ENCODE measurements at regions not wholly inside any gene's neighbourhood (a gene's known extent, or its start where the extent isn't known, plus 50 kb on each side); places are given as distances from the start of the nearest gene placed in this dataset.

DNA sequence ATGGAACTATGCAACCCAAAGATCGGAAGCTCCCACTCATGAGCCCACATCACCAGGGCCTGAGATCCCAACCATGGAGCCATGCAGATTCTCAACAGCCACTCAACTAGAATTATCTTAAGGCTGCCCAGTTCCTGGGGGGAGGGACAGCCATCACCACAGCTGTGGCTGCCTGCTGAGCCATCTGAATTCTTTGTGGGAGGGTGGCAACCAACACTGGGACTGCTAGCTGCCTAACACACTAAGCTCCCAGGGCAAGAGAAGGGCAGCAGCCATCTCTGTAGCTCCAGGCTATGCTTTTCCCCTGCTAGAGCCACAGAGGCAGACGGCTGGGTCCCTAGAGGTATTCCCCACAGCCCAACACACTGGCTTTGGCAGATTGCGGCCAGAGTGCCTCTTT, 251.3 kb upstream of the GRAMD2B start:
- DNase-seq (ENCODE audit: low spot score), result no peak
- FAIRE-seq, result no peak

DNA sequence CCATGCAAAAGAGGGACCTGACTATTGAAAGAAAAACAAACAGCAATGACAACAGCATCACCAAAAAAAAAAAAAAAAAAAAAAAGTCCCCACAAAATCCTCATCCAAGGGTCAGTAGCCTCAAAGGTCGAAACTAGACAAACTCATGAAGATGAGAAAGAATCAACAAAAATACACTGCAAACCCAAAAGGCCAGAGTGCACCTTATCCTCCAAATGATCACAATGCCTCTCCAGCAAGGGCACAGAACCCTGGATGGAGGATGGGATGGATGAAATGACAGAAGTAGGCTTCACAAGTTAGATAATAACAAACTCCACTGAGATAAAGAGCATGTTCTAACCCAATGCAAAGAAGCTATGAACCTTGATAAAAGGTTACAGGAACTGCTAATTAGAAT, 250.4 kb upstream of the GRAMD2B start:
- FAIRE-seq, result no peak

DNA sequence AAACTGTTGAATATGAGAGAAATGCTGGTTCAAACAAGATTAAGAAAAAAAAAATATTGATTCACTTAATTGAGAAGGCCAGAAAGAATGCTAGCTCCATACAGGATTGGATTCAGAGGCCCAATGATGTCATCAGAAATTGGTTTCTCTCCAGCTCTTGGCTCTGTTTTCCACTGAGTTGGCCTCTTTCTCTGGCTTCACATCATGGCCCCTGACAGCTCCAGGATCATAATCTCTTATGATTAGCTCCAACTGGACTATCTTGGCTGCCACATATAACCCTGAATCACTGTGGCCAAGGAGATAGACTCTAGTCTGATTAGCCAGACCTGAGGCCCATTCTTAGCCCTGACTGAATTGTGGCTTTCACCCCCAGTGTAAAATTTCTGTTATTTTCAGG, 244.7 kb upstream of the GRAMD2B start:
- FAIRE-seq (no peak), DNase-seq (ENCODE audit: low spot score) (no peak)

More for the DNA sequence above, 250.4 kb upstream of the GRAMD2B start:
- DNase-seq (ENCODE audit: low spot score), result no peak

DNA sequence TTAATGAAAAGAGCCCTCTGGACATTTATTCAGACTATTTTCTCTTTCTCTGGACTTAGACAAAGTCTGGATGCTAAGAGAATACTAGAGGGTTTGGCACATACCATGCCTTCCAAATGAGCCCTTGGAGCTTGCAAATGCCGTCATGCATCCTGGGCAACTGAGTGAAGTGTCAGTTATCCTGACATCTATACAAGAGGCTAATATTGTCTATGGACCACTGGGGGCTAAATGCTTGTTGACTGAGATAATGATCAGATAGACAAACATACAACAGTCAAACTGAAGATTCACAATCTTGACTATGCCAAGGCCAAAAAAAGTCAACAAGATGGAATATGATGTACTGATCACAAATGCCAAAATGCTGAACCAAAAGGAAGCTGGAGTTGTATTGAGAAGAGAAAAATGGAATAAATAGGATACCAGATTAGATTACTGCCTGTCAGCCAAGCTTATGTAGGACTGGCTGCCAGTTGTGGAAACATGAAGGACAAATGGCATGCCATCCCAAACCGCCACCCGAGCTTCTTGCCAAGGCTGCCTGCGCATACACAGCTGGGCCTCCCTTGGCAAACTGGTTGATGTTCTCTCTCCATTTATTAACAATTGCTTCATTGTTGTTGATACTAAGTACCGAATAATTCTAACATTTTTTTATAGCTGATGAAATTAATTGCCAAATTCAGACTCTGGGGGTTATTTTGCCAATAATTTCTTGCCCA, 240.1 kb upstream of the GRAMD2B start:
- DNase-seq (ENCODE audit: low spot score) (no peak), FAIRE-seq (no peak)

DNA sequence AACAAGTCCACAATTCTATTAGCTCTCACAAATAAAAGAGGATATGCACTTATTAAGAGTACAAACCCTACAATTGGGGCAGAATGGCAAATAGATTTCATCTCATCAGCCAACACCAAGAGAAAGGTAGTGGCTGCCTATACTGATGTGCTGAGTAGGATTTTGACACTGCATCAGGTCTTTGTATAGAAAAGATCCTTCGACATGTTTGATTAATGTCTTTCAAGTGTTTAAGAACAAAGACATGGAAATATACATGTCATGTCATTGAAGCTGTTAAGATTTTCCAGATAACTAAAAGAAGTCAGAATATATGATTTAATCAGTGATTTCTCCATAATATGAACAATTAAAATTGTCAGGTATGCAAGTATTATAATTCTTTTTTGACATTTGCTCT, 238.7 kb upstream of the GRAMD2B start:
- FAIRE-seq, result no peak
- no peak for DNase-seq (ENCODE audit: low spot score)

DNA sequence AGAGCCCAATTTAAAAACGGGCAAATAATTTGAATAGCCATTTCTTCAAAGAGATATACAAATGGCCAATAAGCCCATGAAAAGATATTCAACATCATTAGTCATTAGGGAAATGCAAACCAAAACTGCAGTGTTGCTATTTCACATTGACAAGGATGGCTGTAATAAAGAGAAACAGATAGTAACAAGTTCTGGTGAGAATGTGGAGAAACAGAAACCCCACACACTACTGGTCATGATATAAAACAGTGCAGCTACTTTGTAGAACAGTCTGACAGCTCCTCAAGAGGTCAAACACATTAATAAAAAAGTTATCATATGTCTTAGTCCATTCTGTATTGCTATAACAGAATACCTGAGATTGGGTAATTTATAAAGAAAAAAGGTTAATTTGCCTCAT, 237.0 kb upstream of the GRAMD2B start:
- DNase-seq (ENCODE audit: low spot score), result no peak
- no peak for FAIRE-seq

DNA sequence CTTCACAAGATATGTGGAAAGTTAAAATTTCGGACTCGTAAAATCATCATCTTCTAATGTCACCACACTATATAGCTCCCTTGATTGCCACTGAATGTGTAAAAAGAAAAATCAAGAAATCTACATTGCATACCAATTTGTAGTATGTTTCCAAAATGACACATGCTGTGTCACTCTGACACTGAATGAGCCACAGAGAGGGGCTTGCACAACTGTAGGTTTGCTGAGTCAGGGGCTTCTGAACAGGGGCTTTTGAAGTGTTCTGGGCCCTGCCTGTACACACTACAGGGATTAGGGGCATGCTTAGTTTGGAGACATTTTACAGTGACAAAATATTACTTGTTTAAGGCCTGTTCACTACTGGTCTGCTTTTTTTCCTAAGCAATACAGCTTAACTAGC, 234.4 kb upstream of the GRAMD2B start:
- DNase-seq (ENCODE audit: low spot score) (no peak), FAIRE-seq (no peak)

DNA sequence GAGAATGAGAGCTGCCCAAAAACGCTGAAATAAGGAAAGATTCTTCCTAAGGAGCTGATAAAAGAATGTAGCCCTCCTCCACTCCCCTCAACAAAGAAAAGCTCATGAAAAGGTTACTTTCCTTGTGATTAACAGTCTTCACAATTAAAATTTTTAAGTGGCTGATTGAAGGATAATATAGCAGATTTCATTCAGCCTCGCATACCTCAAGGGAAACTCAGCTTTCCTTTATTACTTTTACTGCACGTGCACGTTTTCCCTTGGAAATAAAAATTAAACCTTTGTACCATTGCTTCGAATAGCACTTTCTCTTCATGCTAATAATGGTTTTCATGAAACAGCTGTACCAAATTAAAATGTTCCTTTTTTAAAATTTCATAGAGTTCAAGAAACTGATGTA, 234.0 kb upstream of the GRAMD2B start:
- no peak for FAIRE-seq
- DNase-seq (ENCODE audit: low spot score), result no peak

DNA sequence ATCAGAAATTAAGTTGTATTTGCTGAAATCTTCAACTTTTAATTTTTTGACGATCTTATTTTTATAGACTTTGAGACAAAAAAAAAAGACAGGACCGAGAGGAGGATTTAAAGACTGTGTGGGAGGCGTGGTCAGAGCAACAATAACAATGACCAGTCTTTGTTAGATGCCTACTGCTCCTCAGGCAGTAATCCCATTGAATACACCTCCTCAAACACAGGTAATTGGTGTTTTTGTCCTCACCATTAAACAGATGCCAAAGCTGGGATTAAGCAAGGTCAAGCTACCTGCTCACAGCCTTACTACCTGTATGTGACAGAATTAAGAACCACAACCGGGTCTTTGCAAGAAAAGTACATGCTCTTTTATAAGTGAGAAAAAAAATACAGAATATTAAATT, 233.3 kb upstream of the GRAMD2B start:
- FAIRE-seq, result no peak
- DNase-seq (ENCODE audit: low spot score), result no peak

DNA sequence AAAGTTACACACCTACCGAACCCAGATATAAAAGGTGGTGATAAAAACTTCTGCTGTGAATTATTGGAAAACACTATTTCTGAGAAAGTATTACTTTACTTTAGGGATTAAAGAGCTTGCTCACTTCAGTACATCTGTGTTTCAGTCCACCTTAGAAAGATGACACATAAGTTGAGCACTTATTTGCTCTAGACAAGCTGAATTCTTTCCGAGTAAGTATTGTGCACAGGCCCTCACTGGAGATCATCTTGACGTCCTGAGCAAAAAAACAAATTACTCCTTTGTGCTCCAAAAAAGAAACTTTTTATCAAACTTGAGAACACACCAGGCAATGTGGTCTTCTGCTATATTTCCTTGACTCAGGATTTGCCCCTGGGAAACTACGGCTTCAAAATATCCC, 231.0 kb upstream of the GRAMD2B start:
- DNase-seq (ENCODE audit: low spot score) (no peak), FAIRE-seq (no peak)

DNA sequence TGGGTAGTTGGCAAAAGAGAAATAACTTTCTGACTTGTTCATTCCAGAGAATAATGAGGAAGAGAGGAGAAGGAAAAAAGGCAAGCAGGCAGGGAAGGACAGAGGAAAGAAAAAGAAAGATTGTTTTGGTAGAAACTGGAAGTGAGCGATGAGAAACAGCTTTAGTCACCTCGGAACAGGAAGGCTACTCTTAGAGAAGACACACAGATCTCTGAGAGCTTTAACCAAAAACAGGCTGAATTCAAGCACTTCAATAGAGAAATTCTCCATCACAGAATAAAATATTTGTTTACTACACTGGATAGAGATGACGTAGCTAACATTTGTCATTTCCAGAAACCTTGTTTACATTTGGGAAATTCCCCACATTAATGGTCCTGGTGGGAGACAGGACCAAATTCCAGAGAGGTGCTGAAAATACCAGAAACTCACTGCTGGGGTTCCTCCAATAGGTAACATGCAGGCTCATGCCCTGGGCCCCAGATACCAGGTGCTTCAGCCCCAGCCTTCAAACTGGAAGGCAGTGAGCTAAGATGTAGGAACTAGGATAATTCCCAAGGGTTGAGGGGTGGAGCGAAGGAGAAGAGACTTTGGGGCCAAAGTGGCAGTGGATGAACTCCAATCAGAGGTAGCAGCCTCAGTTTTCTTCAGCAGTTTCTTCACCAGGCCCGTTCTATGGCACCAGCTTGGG, 227.7 kb upstream of the GRAMD2B start:
- DNase-seq (ENCODE audit: low spot score) (no peak), FAIRE-seq (no peak)

DNA sequence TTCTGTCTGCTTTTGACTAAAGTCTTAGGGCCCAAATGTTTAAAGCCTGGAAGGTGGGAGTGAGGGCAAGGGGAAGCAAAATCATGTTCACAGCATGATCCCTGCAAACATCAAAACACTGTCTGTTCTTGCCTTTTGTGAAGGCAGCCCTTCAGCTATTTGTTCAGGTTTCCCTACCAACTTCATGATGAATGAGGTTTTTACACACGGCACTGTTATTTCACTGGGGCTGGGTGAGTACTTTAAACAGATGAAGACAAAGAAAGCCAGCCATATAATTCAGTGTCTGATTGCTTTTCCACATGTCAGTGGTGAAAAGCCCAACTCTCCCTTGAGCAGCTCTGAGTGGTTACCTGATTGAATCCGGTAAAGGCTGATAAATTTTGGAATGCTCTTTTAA, 224.7 kb upstream of the GRAMD2B start:
- FAIRE-seq (no peak), DNase-seq (ENCODE audit: low spot score) (no peak)

DNA sequence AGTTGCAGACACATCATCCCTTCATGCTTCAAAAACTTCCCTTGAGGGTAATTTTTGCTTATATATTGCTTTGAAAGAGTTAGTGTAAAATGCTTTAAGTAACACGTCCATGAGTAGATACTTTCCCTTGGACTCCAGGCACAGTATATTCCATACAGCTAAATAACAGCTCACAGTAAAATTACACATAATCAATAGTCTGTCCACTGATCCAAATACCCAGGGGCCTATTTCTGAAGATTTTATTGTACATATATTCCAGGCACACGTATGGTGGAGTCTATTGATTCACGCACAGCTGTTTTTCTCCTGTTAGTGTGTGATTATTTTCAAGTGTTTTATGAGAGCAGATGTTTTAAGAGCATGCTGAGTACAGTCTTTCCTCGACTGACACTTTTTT, 223.7 kb upstream of the GRAMD2B start:
- DNase-seq (ENCODE audit: low spot score) (no peak), FAIRE-seq (no peak)

DNA sequence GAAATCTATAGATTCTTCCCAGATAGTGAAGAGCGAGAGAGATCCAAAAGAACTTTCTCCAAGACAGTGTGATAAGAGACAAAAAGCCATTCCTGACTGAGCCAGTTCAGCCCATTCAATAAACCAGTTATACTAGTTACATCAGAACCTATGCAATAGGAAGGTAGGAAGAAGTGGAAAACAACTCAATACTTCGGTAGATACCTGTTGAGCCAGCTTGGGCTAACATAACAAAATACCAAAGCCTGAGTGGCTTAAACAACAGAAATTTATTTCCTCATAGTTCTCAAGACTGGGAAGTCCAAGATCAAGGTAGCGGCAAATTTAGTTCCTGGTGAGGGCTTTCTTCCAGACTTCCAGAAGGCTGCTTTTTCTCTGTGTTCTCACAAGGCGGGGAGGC, 214.5 kb upstream of the GRAMD2B start:
- DNase-seq (ENCODE audit: low spot score) (no peak), FAIRE-seq (no peak)

DNA sequence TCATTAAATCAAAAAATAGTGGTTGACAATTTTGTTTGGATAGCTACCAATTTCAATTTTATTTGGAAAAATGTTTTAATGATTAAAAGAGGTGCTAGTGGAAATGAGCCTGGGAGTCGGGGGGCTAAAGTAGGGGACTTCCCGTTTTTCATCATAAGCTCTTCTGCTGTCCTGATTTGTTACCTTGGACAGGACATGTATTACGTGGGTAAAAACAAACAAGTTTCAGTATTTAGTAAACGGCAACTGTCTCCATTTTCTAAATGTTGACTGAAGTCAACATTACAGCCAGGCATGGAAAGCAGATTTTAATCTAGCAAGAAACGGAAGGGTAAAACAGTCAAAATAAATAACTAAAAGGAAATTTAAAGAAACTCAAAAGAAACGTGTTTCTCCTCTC, 212.3 kb upstream of the GRAMD2B start:
- no peak for FAIRE-seq
- no peak for DNase-seq (ENCODE audit: low spot score)

DNA sequence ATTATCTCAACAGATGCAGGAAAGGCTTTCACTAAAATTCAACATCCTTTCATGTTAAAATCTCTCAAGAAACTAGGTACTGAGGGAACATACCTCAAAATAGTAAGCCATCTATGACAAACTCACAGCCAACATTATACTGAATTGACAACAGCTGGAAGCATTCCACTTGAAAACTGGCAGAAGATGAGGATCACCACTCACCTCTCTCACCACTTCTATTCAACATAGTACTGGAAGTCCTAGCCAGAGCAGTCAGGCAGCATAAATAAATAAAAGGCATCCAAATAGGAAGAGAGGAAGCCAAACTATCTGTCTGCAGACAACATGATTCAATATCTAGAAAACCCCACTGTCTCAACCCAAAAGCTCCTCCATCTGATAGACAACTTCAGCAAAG, 203.6 kb upstream of the GRAMD2B start:
- FAIRE-seq (no peak), DNase-seq (ENCODE audit: low spot score) (no peak)

DNA sequence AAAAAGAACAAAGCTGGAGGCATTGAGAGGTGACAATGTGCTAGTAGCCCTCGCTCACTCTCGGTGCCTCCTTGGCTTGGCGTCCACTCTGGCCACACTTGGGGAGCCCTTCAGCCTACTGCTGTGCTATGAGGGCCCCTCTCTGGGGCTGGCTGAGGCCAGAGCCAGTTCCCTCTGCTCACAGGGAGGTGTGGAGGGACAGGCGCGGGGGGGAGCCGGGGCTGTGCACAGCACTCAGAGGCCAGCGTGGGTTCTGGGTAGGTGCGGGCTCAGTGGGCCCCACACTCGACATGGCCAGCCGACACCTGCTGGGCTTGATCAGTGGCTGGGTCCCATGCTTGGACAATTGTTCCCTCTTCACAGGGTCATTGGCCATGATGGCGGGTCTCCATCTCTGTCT, 202.5 kb upstream of the GRAMD2B start:
- FAIRE-seq (no peak), DNase-seq (ENCODE audit: low spot score) (no peak)

DNA sequence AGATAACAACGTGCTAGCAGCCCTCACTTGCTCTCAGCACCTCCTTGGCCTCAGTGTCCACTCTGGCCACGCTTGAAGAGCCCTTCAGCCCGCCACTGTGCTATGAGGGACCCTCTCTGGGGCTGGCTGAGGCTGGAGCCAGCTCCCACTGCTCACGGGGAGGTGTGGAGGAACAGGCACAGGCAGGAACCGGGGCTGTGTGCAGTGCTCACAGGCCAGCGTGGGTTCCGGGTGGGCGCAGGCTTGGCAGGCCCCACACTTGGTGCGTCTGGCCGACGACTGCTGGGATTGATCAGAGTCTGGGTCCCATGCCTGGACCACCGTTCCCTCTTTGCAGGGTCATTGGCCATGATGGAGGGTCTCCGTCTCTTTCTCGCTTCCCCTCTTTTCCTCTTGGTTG, 194.3 kb upstream of the GRAMD2B start:
- FAIRE-seq, result no peak
- no peak for DNase-seq (ENCODE audit: low spot score)

DNA sequence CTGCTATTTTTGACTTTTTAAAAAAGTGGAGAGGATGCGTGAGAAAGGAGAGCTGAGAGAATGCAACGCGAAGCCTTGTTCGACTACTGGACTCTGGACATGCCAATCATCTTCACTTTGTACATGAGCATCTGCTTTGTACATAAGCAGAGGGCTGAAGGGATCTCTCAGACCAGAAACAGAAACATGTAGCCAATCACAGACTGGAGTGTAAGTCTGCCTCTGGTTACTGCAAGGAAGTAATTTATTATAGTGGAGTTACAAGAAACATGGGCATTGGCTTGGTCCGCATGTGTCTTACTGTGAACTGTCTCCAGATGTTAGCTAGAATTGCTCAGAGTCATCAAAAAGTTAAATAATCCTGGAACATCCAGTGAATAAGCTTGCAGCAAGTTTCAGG, 190.0 kb upstream of the GRAMD2B start:
- DNase-seq (ENCODE audit: low spot score), result no peak
- no peak for FAIRE-seq

DNA sequence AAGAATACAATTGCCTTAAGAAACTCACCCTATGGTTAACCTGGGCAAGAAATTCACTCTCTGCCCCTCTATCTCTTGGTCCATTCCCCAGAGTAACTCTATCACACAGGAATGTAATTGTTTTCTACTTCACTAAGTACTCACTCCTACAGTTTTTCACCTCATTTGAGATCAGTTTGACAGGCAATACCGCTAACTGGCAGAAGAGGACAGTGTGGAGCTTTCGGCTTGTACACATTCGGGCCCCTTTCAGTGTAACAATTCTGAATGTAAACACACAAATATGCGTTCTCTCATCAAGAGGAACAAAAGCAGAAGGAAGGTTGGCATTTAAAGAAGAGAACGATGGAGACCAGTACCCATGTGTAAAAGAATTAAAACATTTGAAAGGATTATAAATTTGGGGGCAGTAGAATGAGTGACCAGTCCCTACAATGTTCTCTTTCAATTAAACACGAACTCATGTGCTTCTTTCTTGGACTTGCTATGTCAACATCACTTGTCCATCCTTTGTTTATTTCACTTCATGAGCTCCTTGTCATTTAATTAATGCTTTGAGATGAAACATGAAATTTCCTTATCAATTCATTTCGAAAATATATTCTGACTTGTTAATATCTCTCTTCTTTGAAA, 188.5 kb upstream of the GRAMD2B start:
- FAIRE-seq (peak; percentile 72), DNase-seq (ENCODE audit: low spot score) (peak; percentile 48)

DNA sequence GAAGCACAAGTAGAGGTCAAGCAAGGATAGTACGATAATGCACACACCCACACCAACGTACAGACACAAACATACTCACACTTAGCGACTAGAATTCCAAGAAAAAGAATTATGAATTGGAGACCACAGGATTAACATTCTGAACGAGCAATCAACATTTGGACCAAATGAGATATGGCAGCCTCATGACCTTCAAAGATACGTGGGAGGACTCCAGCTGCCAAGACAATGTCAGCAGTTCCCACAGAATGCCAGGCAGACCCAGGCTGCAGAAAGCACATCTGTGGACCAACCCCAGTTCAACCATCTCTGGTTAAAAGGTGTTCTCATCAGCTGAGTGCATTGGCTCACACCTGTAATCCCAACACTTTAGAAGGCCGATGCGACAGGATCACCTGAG, 187.6 kb upstream of the GRAMD2B start:
- DNase-seq (ENCODE audit: low spot score) (no peak), FAIRE-seq (no peak)

DNA sequence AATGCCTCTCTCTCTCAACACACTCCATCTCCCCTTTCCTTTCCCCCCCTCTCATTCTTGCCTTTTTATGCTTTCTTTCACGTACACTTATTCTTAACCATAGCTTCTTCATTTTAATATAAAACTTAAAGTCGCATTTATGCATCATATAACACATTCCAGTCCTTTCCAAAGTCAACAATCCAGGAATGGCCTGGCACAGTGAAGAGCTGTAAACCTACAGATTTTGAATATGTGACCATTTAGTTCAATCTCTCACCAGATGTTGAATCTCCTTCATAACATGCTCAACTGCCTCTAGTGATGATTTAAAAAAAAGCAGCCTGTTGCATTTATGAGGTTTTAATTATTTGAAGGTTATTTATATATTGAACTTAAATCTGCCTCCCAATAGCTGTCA, 186.2 kb upstream of the GRAMD2B start:
- FAIRE-seq, result no peak
- DNase-seq (ENCODE audit: low spot score), result no peak

DNA sequence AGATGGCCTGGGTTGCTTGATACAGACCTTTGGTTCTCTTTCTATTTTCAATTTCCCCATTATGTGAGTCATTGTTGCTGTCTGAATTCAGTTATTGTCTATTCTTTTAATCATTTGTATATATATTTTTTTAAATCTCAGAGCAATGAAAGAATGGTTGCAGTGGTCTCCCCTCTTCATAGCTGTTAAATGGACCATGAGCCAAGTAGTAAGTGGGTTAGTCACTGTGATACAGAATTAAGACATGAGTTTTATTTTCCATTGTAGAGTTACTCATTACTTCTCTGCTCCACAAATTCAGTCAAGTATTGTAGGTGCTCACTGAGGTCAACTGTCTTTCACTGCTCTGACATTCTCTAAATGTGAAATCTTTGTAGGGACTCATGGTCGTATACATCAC, 174.6 kb upstream of the GRAMD2B start:
- peak; percentile 83 for DNase-seq (ENCODE audit: low spot score)
- FAIRE-seq, result peak; percentile 99

Measured in RCC 7860 (cell line).